Calu3 (cell line): ENCODE measurements at regions not wholly inside any gene's neighbourhood (a gene's known extent, or its start where the extent isn't known, plus 50 kb on each side); places are given as distances from the start of the nearest gene placed in this dataset.

Source experiments
- BruUV-seq: library from RNA; stranded (reverse); fragments of 400-500 nt; replicated peaks from 2 replicates; lab custom pipeline; 2021; lab: Mats Ljungman, UMichigan
- CTCF ChIA-PET: fragments of 300-600 bp; sonication (Branson Sonifier 250); formaldehyde crosslinking; loops from one replicate; lab custom pipeline; 2022; ENCODE audit warnings: antibody characterized with exemption; lab: Charles Lee
- DNase-seq: peaks from one replicate; pipeline ENCODE4 v3.0.0; 2022
- H3K27ac Mint-ChIP-seq: one replicate; pipeline ENCODE4 v1.8.0; 2022; ENCODE audit warnings: mixed read lengths; ENCODE audit not compliant: unreplicated experiment
- H3K27me3 Mint-ChIP-seq: one replicate; pipeline ENCODE4 v1.8.0; 2022; ENCODE audit warnings: mixed read lengths; ENCODE audit not compliant: unreplicated experiment
- H3K36me3 Mint-ChIP-seq: one replicate; pipeline ENCODE4 v1.8.0; 2022; ENCODE audit warnings: mild to moderate bottlenecking, moderate library complexity, mixed read lengths; ENCODE audit not compliant: insufficient read depth, unreplicated experiment
- H3K4me1 Mint-ChIP-seq: one replicate; pipeline ENCODE4 v1.8.0; 2022; ENCODE audit warnings: mild to moderate bottlenecking, low read depth, mixed read lengths; ENCODE audit not compliant: unreplicated experiment
- H3K4me3 Mint-ChIP-seq: one replicate; pipeline ENCODE4 v1.8.0; 2022; ENCODE audit warnings: mild to moderate bottlenecking, low read depth, moderate library complexity, mixed read lengths; ENCODE audit not compliant: unreplicated experiment
- H3K9me3 Mint-ChIP-seq: one replicate; pipeline ENCODE4 v1.8.0; 2022; ENCODE audit warnings: low read depth, mixed read lengths; ENCODE audit not compliant: unreplicated experiment
- CTCF ChIP-seq: fragments of 200-600 bp; IDR thresholded peaks from one replicate; pipeline ENCODE4 v1.8.0; 2022; ENCODE audit warnings: antibody characterized with exemption; ENCODE audit not compliant: unreplicated experiment
- intact Hi-C: fragments of 100-400 bp; cut with micrococcal nuclease; formaldehyde crosslinking; loops from one replicate; pipeline ENCODE4 v1.10.0; 2022; ENCODE audit not compliant: unreplicated experiment

GRCh38 chr3:68206524-68207117 lies 552.2 kb upstream of the SUCLG2 start:
- intact Hi-C loops: no loop called here
- DNase-seq: no peak
- Mint-ChIP-seq H3K27ac (no peak overlapping the region), H3K36me3 (no peaks in the 10 kb centered on the region), H3K27me3 (no peaks in the 10 kb centered on the region), H3K9me3 (peaks cover 6% of the 10 kb centered on the region), H3K4me1 (no peaks in the 10 kb centered on the region), H3K4me3 (no peak overlapping the region)
- no peak for TF ChIP-seq CTCF
- CTCF ChIA-PET: no interaction called here
- BruUV-seq: no TSS peak

GRCh38 chr3:68186733-68187132 lies 532.3 kb upstream of the SUCLG2 start:
- no peak for TF ChIP-seq CTCF
- BruUV-seq: no TSS peak
- Mint-ChIP-seq H3K4me3 (no peak overlapping the region), H3K9me3 (peaks cover 2% of the 10 kb centered on the region), H3K27me3 (no peaks in the 10 kb centered on the region), H3K27ac (no peak overlapping the region), H3K4me1 (no peaks in the 10 kb centered on the region), H3K36me3 (no peaks in the 10 kb centered on the region)
- intact Hi-C loops: no loop called here
- CTCF ChIA-PET: no interaction called here
- no peak for DNase-seq

- no peak for DNase-seq
- no peaks in the 10 kb centered on the region for H3K4me1 Mint-ChIP-seq
- no peaks in the 10 kb centered on the region for H3K36me3 Mint-ChIP-seq
- no peak overlapping the region for H3K27ac Mint-ChIP-seq
- CTCF ChIA-PET: no interaction called here
- no peak overlapping the region for H3K4me3 Mint-ChIP-seq
- TF ChIP-seq CTCF: no peak
- no TSS peak for BruUV-seq
- peaks cover 16% of the 10 kb centered on the region for H3K9me3 Mint-ChIP-seq
- no peaks in the 10 kb centered on the region for H3K27me3 Mint-ChIP-seq
- intact Hi-C loops: no loop called here
These were observed 522.2 kb upstream of the SUCLG2 start for GRCh38 chr3:68176600-68176999.

GRCh38 chr3:68173012-68173634 lies 518.7 kb upstream of the SUCLG2 start:
- peaks cover 14% of the 10 kb centered on the region for H3K9me3 Mint-ChIP-seq
- no TSS peak for BruUV-seq
- H3K27ac Mint-ChIP-seq: no peak overlapping the region
- intact Hi-C loops: no loop called here
- DNase-seq: no peak
- no peak for TF ChIP-seq CTCF
- H3K36me3 Mint-ChIP-seq: no peaks in the 10 kb centered on the region
- no peaks in the 10 kb centered on the region for H3K27me3 Mint-ChIP-seq
- CTCF ChIA-PET: no interaction called here
- H3K4me3 Mint-ChIP-seq: no peak overlapping the region
- H3K4me1 Mint-ChIP-seq: no peaks in the 10 kb centered on the region
